D341Med (cell line): ENCODE measurements at regions not wholly inside any gene's neighbourhood (a gene's known extent, or its start where the extent isn't known, plus 50 kb on each side); places are given as distances from the start of the nearest gene placed in this dataset.
"Not testable (repeated sequence)": the region's sequence is repeated elsewhere in the genome, so short reads cannot be mapped to it uniquely, and the experiment has no call there.

Experiments used
- DNase-seq: peaks from one replicate; pipeline ENCODE4 v3.0.0; 2012; ENCODE audit warnings: low spot score

- DNase-seq: no peak
Observed at GRCh38 chr6:776528-776931, 83.6 kb upstream of the EXOC2 start.

GRCh38 chr6:775863-776262 is 82.9 kb upstream of the EXOC2 start:
- DNase-seq: no peak

GRCh38 chr6:771683-772082 is 78.7 kb upstream of the EXOC2 start:
- DNase-seq: not testable (repeated sequence)

- DNase-seq: no peak
Observed at GRCh38 chr6:767755-768512, 75.0 kb upstream of the EXOC2 start.

- DNase-seq: no peak
Observed at GRCh38 chr6:766625-767024, 73.7 kb upstream of the EXOC2 start.

GRCh38 chr6:761997-762396 is 69.1 kb upstream of the EXOC2 start:
- no peak for DNase-seq

GRCh38 chr6:760982-761955 is 68.3 kb upstream of the EXOC2 start:
- DNase-seq: no peak

- DNase-seq: no peak
Observed at GRCh38 chr6:759729-760128, 66.8 kb upstream of the EXOC2 start.

- no peak for DNase-seq
Observed at GRCh38 chr6:756224-756623, 63.3 kb upstream of the EXOC2 start.

- DNase-seq: no peak
Observed at GRCh38 chr6:754202-754601, 61.3 kb upstream of the EXOC2 start.

GRCh38 chr6:753486-753885 is 60.5 kb upstream of the EXOC2 start:
- no peak for DNase-seq

GRCh38 chr6:752438-752837 is 59.5 kb upstream of the EXOC2 start:
- DNase-seq: no peak

GRCh38 chr6:751765-752164 is 58.8 kb upstream of the EXOC2 start:
- no peak for DNase-seq

GRCh38 chr6:747921-748320 is 55.0 kb upstream of the EXOC2 start:
- no peak for DNase-seq

GRCh38 chr6:747028-747427 is 54.1 kb upstream of the EXOC2 start:
- DNase-seq: no peak

GRCh38 chr6:744666-745353 is 51.9 kb upstream of the EXOC2 start:
- DNase-seq: no peak

GRCh38 chr6:743320-744096 is 50.6 kb upstream of the EXOC2 start:
- DNase-seq: no peak
